ENCODE measurements at regions not wholly inside any gene's neighbourhood (a gene's known extent, or its start where the extent isn't known, plus 50 kb on each side); places are given as distances from the start of the nearest gene placed in this dataset.

DNA sequence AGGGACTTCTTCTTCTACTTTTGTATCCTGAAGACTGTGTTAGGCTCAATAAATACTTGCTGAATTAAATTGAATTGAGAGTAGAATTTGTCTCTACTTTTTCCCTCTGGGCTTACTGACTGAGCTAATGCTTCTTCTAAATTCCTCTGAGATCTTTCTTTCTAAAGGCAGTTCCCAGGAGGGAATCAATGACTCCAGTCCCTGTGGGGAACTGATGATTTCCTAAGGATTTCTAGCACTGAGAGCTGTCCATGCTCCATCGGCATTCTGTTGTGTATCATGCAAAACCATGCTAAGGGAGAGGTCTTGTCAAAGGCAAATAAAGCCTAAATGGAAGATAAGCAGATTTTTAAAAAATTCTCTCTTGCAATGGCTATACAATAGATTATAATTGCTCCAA, 148.8 kb upstream of the KIRREL3 start:
- no peak overlapping the region for H3K4me3 ChIP-seq (ENCODE audit: insufficient read depth in 1 of 2, low read depth in 1 of 2, low read length in 2 of 2)
- no peak overlapping the region for H2AFZ ChIP-seq (ENCODE audit: low read depth, low read length)
- no peak overlapping the region for H3K27ac ChIP-seq (ENCODE audit: low read length, poor library complexity, severe bottlenecking)
- no peak overlapping the region for H3K23ac ChIP-seq (ENCODE audit: low read length in 2 of 2)
- no peaks in the 10 kb centered on the region for H3K79me1 ChIP-seq (replicated peaks; ENCODE audit: low read length, poor library complexity, severe bottlenecking)
- no peak overlapping the region for H4K8ac ChIP-seq (ENCODE audit: low read length)
- no peak overlapping the region for H3K4me2 ChIP-seq (ENCODE audit: low read length, poor library complexity, severe bottlenecking)
- no peak overlapping the region for H2BK120ac ChIP-seq (ENCODE audit: low read depth, low read length)
- no peak overlapping the region for H3K9ac ChIP-seq (ENCODE audit: low read length)
- no peak overlapping the region for H4K91ac ChIP-seq (ENCODE audit: low read length)
- no peaks in the 10 kb centered on the region for H3K4me1 ChIP-seq (ENCODE audit: control insufficient read depth, insufficient read depth, low read depth, low read length)
- H3K9me3 ChIP-seq (ENCODE audit: control insufficient read depth, low read length), result no peaks in the 10 kb centered on the region
- no peak overlapping the region for H2BK15ac ChIP-seq (ENCODE audit: low read depth, poor library complexity, severe bottlenecking)
- no peak overlapping the region for H3K4ac ChIP-seq (ENCODE audit: low read depth in 1 of 2, low read length in 2 of 2)
- H3K36me3 ChIP-seq (ENCODE audit: control insufficient read depth in 1 of 2, insufficient read depth in 2 of 2, low read depth in 1 of 2, low read length in 2 of 2), result no peaks in the 10 kb centered on the region
- no peak for DNase-seq
- H2AK5ac ChIP-seq (ENCODE audit: low read length, severe bottlenecking), result no peak overlapping the region
- no peak overlapping the region for H3K18ac ChIP-seq (ENCODE audit: low read depth in 1 of 2, low read length in 2 of 2)
- no peaks in the 10 kb centered on the region for H3K27me3 ChIP-seq (ENCODE audit: control insufficient read depth in 1 of 2, insufficient read depth in 1 of 2, low read length in 2 of 2)
- no peak overlapping the region for H2BK12ac ChIP-seq (ENCODE audit: low read length in 2 of 2)
- WGBS, result 73% methylated on average over 1 of the region's 1 CpG
- no peak overlapping the region for H3K14ac ChIP-seq (ENCODE audit: low read length in 2 of 2)
- H2BK5ac ChIP-seq (ENCODE audit: low read depth, low read length, poor library complexity, severe bottlenecking), result no peak overlapping the region

DNA sequence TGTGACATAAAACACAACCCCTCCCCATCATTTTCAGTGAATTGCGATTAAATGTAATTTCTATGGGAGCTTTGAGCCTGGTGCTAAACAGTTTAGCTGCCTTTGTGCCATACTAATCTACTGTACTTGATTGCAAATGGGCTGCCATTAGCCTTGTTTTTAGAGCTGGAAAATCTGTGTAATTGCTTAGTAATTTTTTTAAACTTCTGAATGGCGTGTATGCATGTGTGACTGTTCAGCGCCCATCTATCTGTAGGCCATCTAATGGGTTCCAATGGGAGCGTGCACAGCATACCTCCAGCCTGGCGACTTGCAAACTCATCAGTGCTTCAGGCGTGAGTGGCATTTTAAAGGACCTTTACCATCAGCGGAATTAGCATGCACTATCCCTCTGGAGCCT, 142.7 kb upstream of the KIRREL3 start:
- Histone ChIP-seq H2BK12ac (ENCODE audit: low read length in 2 of 2) (no peak overlapping the region), H3K4me1 (ENCODE audit: control insufficient read depth, insufficient read depth, low read depth, low read length) (no peaks in the 10 kb centered on the region), H3K23ac (ENCODE audit: low read length in 2 of 2) (no peak overlapping the region), H3K4ac (ENCODE audit: low read depth in 1 of 2, low read length in 2 of 2) (no peak overlapping the region), H3K79me1 (replicated peaks; ENCODE audit: low read length, poor library complexity, severe bottlenecking) (no peaks in the 10 kb centered on the region), H3K4me3 (ENCODE audit: insufficient read depth in 1 of 2, low read depth in 1 of 2, low read length in 2 of 2) (no peak overlapping the region), H3K9me3 (ENCODE audit: control insufficient read depth, low read length) (no peaks in the 10 kb centered on the region), H3K9ac (ENCODE audit: low read length) (no peak overlapping the region), H2BK120ac (ENCODE audit: low read depth, low read length) (no peak overlapping the region), H3K18ac (ENCODE audit: low read depth in 1 of 2, low read length in 2 of 2) (no peak overlapping the region), H2BK15ac (ENCODE audit: low read depth, poor library complexity, severe bottlenecking) (no peak overlapping the region), H2BK5ac (ENCODE audit: low read depth, low read length, poor library complexity, severe bottlenecking) (no peak overlapping the region), H2AFZ (ENCODE audit: low read depth, low read length) (no peak overlapping the region), H2AK5ac (ENCODE audit: low read length, severe bottlenecking) (no peak overlapping the region), H3K27me3 (ENCODE audit: control insufficient read depth in 1 of 2, insufficient read depth in 1 of 2, low read length in 2 of 2) (no peaks in the 10 kb centered on the region), H3K14ac (ENCODE audit: low read length in 2 of 2) (no peak overlapping the region), H4K91ac (ENCODE audit: low read length) (no peak overlapping the region), H3K27ac (ENCODE audit: low read length, poor library complexity, severe bottlenecking) (no peak overlapping the region), H3K36me3 (ENCODE audit: control insufficient read depth in 1 of 2, insufficient read depth in 2 of 2, low read depth in 1 of 2, low read length in 2 of 2) (no peaks in the 10 kb centered on the region), H4K8ac (ENCODE audit: low read length) (no peak overlapping the region), H3K4me2 (ENCODE audit: low read length, poor library complexity, severe bottlenecking) (no peak overlapping the region)
- 78% methylated on average over 7 of the region's 7 CpGs for WGBS
- no peak for DNase-seq

DNA sequence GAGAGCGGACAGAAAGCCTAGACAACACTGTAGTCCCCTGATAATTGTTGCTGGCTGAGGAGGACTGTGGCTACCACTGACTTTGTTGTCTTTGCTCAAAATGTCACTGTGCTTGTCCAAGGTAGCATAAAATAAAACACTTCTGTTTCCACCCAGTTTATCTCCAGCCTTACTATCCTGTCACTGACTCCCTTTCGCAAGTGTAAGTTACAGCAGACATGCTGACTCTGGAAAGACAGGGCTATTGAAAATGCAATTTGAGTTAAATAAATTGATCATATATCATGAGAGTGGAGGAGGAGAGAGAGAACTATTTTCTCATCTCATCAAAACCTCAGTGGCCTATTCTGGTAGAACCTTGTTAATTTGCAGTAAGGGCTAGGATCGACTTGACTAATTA, 138.0 kb upstream of the KIRREL3 start:
- no peak overlapping the region for H3K9ac ChIP-seq (ENCODE audit: low read length)
- H4K91ac ChIP-seq (ENCODE audit: low read length), result no peak overlapping the region
- DNase-seq, result no peak
- H3K4me1 ChIP-seq (ENCODE audit: control insufficient read depth, insufficient read depth, low read depth, low read length), result no peaks in the 10 kb centered on the region
- no peak overlapping the region for H3K14ac ChIP-seq (ENCODE audit: low read length in 2 of 2)
- no peak overlapping the region for H2BK120ac ChIP-seq (ENCODE audit: low read depth, low read length)
- no peak overlapping the region for H2BK15ac ChIP-seq (ENCODE audit: low read depth, poor library complexity, severe bottlenecking)
- no peak overlapping the region for H2BK12ac ChIP-seq (ENCODE audit: low read length in 2 of 2)
- H3K23ac ChIP-seq (ENCODE audit: low read length in 2 of 2), result no peak overlapping the region
- H3K9me3 ChIP-seq (ENCODE audit: control insufficient read depth, low read length), result no peaks in the 10 kb centered on the region
- H2AFZ ChIP-seq (ENCODE audit: low read depth, low read length), result no peak overlapping the region
- H2BK5ac ChIP-seq (ENCODE audit: low read depth, low read length, poor library complexity, severe bottlenecking), result no peak overlapping the region
- no peaks in the 10 kb centered on the region for H3K79me1 ChIP-seq (replicated peaks; ENCODE audit: low read length, poor library complexity, severe bottlenecking)
- no peak overlapping the region for H3K4me2 ChIP-seq (ENCODE audit: low read length, poor library complexity, severe bottlenecking)
- H3K27me3 ChIP-seq (ENCODE audit: control insufficient read depth in 1 of 2, insufficient read depth in 1 of 2, low read length in 2 of 2), result peaks cover 0 to 8% of the 10 kb centered on the region in 2 experiments
- H3K36me3 ChIP-seq (ENCODE audit: control insufficient read depth in 1 of 2, insufficient read depth in 2 of 2, low read depth in 1 of 2, low read length in 2 of 2), result no peaks in the 10 kb centered on the region
- no peak overlapping the region for H3K18ac ChIP-seq (ENCODE audit: low read depth in 1 of 2, low read length in 2 of 2)
- H3K4me3 ChIP-seq (ENCODE audit: insufficient read depth in 1 of 2, low read depth in 1 of 2, low read length in 2 of 2), result no peak overlapping the region
- no peak overlapping the region for H3K4ac ChIP-seq (ENCODE audit: low read depth in 1 of 2, low read length in 2 of 2)
- H4K8ac ChIP-seq (ENCODE audit: low read length), result no peak overlapping the region
- H2AK5ac ChIP-seq (ENCODE audit: low read length, severe bottlenecking), result no peak overlapping the region
- H3K27ac ChIP-seq (ENCODE audit: low read length, poor library complexity, severe bottlenecking), result no peak overlapping the region
- WGBS, result 86% methylated on average over 3 of the region's 3 CpGs

DNA sequence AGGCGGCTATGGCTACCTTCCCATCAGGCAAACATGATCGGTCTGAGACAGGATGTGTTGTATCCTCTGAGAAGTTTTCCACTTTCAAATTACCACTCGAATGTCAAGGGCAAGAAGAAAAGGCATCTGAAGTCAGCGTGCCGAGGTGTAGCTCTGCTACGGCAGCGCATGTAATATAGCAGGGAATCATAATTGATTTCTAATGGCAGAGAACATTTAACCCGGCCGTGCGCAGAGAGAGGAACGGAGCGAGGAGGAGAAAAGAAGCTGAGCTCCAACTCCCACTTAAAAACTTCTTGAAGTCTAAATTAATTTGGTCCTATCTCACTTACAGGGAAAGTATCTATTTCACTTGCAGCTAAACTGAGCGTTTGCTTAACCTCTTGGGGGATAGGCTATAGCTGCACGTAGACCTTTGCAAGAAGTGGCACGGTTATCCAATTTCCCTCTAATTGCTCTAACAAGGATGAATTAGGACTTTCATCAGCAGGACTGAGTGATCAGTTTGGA, 137.3 kb upstream of the KIRREL3 start:
- Histone ChIP-seq H4K8ac (ENCODE audit: low read length) (no peak overlapping the region), H2BK5ac (ENCODE audit: low read depth, low read length, poor library complexity, severe bottlenecking) (no peak overlapping the region), H2BK12ac (ENCODE audit: low read length in 2 of 2) (no peak overlapping the region), H3K36me3 (ENCODE audit: control insufficient read depth in 1 of 2, insufficient read depth in 2 of 2, low read depth in 1 of 2, low read length in 2 of 2) (no peaks in the 10 kb centered on the region), H2BK120ac (ENCODE audit: low read depth, low read length) (no peak overlapping the region), H3K4ac (ENCODE audit: low read depth in 1 of 2, low read length in 2 of 2) (no peak overlapping the region), H3K14ac (ENCODE audit: low read length in 2 of 2) (no peak overlapping the region), H2AFZ (ENCODE audit: low read depth, low read length) (no peak overlapping the region), H3K9ac (ENCODE audit: low read length) (no peak overlapping the region), H3K4me1 (ENCODE audit: control insufficient read depth, insufficient read depth, low read depth, low read length) (no peaks in the 10 kb centered on the region), H3K9me3 (ENCODE audit: control insufficient read depth, low read length) (no peaks in the 10 kb centered on the region), H3K27ac (ENCODE audit: low read length, poor library complexity, severe bottlenecking) (no peak overlapping the region), H3K23ac (ENCODE audit: low read length in 2 of 2) (no peak overlapping the region), H3K79me1 (replicated peaks; ENCODE audit: low read length, poor library complexity, severe bottlenecking) (no peaks in the 10 kb centered on the region), H3K4me3 (ENCODE audit: insufficient read depth in 1 of 2, low read depth in 1 of 2, low read length in 2 of 2) (no peak overlapping the region), H2AK5ac (ENCODE audit: low read length, severe bottlenecking) (no peak overlapping the region), H4K91ac (ENCODE audit: low read length) (no peak overlapping the region), H3K4me2 (ENCODE audit: low read length, poor library complexity, severe bottlenecking) (no peak overlapping the region), H3K18ac (ENCODE audit: low read depth in 1 of 2, low read length in 2 of 2) (no peak overlapping the region), H3K27me3 (ENCODE audit: control insufficient read depth in 1 of 2, insufficient read depth in 1 of 2, low read length in 2 of 2) (peaks cover 0 to 8% of the 10 kb centered on the region in 2 experiments), H2BK15ac (ENCODE audit: low read depth, poor library complexity, severe bottlenecking) (no peak overlapping the region)
- WGBS, result 88% methylated on average over 15 of the region's 15 CpGs
- no peak for DNase-seq

Measured in mesenchymal stem cell (in vitro differentiated cells and primary cell).